ENCODE measurements at regions not wholly inside any gene's neighbourhood (a gene's known extent, or its start where the extent isn't known, plus 50 kb on each side); places are given as distances from the start of the nearest gene placed in this dataset.
A peak's percentile ranks its signal among the peaks of the same experiment; 100 is the strongest.
"Not testable (repeated sequence)": the region's sequence is repeated elsewhere in the genome, so short reads cannot be mapped to it uniquely, and the experiment has no call there.

DNA sequence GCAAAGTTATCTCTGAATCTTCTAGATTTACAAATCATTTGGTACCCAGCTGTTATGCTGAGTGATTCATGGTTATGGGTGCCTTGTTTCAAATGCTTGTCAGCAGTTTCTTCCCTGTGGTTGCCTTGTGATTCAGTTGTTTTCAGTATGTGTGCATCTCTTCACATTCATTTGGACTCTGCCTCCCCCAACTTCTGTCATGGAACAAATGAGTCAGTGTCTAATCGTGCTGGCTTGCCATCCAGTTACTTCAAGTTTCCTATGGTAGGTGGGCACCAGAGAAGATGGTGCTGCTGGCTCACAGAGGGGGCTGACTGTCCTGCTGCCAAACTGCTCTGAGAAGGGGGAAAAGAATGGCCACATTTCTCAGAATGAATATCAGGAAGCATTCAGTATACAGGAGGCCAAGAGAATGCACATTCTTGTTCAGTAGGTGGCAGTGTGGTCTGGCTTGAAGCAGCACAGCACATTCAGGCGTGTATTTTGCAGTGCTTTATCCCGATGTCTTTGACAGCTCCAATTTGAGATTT lies 260.9 kb downstream of the GLUD2 start:
- no peak for DNase-seq

DNA sequence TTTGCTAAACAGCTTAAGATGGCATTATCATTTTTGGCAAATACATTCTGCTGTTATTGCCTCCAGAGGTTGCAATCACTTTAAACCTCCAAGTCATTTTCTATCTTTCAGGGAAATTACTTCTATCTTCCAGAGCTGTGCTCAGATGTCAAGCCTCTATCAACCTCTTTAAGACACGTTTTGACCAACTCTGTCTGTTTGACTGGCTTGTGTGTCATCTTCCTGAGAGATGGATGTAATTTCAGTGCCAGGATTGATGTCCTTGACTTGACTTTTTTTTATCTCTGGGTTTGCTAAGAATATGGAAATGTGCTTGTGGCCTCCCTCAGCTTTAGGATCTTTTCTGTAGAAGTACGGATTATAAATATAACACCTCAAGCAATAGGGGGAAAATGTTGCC lies 263.4 kb downstream of the GLUD2 start:
- DNase-seq = no peak

- DNase-seq = no peak
Measured at GRCh38 chrX:121320441-121320840, 273.0 kb downstream of the GLUD2 start.

DNA sequence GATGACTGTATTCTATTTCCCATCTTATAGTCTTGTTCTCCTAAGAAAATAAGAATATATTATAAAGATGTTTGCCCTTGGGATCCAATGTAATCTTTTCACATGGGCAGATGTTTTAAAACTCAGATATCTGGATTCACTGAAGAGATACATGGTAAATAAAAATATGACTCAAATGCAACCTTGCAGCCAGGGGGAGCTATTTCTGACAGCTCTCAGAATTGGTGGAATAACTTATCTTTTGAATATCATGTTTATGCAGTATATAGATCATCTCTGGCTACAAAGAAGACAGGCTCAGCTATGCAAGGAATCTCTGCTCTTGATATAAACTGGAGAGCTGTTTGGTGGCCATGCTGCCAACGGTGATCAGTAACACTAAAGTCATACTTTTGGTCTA lies 274.7 kb downstream of the GLUD2 start:
- DNase-seq = no peak

GRCh38 chrX:121323337-121323736 lies 275.9 kb downstream of the GLUD2 start:
- no peak for DNase-seq

DNA sequence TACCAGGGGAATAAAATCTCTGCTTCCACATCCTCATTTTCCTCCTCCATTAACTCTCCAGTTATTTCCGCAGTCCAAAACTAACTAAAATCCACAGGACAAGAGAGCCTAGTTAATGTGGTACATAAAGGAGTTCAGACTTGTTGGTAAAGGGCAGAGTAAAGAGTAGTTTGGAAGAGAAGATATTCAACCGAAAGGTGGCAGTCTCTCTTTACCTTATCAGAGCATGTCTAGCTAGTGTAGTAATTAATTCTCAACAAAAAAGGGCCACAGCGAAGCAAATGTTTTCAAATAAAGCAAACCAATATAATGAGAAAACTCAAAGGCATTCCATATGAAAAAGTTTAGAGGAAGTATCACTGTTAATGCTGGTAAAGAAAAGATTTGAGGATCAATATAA lies 286.5 kb downstream of the GLUD2 start:
- no peak for DNase-seq

DNA sequence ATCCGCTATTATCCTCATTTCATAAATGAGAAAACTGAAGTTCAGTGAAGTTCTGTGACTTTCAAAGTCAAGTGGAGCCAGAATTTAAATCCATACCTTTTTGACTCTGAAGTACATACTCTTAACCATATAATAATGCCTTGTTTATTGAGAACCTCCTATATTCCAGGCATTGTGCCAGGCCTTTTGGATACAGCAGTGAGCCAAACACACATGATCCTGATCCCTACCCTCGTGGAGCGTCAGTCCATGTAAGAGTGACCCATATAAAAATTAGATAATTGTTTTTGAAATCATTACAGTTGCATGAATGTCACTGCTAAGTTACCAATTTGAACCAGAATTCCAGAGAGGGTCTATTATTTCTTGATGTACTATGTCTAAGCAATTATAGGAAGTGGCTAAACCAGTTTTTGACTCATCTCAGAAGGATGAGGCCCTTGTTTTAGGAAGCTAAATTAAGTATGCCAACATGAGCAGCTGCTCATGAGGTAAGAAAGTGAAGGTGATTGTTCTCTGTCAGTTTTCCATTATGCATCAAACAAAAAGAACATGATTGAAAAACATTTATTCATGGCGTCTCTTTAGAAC lies 289.5 kb downstream of the GLUD2 start:
- DNase-seq = peak; percentile 6

DNA sequence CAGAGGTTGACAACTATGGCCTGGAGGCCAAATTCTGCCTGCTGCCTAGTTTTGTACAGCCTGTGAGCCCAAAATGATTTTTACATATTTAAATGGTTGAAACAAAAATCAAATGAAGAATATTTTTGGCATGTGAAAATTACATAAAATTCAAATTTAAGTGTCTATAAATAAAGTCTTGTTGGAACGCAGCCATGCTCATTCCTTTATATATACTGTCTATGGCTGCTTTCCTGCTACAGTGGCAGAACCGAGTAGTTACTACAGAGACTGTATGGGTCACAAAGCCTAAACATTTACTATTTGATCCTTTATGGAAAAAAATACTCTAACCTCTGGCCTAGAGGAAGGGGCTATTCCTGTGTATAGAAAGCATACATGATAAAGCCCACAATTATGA lies 290.4 kb downstream of the GLUD2 start:
- DNase-seq = no peak

DNA sequence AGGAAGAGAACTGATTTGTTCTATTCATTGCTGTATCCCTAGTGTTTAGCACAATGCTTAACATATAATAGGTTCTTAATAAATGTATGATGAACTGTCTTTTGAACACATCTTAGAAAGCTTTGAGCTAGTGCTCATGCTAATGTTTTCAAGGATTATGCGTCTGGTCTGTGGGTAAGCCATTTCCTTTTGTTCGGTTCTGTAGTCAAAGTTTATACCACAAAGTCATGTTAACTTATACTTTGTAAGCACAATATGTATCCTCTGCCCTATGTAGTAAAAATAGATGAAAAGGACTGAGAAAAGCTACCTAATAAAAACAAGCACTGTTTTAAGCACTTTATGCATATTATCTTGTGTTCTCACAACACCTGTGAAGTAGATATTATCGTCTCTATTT lies 301.9 kb downstream of the GLUD2 start:
- no peak for DNase-seq

GRCh38 chrX:121356139-121356849 lies 308.9 kb downstream of the GLUD2 start:
- no peak for DNase-seq

- DNase-seq = no peak
Measured at GRCh38 chrX:121356850-121357171, 309.4 kb downstream of the GLUD2 start.

DNA sequence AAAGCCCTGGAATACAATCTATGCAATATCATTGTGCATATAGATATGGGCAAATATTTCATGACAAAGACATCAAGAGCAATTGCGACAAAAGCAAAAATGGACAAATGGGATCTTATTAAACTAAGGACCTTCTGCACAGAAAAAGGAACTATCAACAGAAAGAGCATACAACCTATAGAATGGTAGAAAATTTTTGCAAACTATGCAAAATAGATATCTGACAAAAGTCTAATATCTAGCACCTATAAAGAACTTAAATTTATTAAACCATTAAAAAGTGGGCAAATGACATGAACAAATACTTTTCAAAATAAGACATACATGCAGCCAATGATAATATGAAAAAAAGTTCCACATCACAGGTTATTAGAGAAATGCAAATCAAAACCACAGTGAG lies 312.9 kb downstream of the GLUD2 start:
- no peak for DNase-seq

DNA sequence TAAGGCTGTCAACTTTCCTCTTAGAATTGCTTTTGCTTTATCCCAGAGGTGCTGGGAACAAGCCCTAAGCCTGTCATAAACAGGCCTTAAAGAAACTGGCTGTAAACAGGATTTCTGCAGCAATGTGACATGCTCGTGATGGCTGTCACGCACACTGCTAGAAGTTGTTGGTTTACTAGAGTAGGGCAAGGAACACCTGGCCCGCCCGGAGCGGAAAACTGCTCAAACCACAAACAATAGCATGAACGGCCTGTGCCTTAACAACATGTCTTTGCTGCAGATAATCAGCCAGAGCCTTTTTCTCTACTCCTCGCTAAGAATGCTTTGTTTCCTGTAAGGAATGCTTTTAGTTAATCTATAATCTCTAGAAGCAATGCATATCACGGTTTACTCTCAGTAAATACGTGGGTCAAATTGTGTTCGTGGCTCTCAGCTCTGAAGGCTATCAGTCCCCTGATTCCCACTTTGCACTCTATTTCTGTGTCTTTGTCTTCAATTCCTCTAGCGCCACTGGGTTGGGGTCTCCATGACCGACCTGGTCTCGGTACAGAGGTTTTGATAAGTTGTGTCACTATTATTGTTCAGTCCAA lies 318.3 kb downstream of the GLUD2 start:
- DNase-seq = no peak

- DNase-seq = no peak
Measured at GRCh38 chrX:121374471-121374870, 327.1 kb downstream of the GLUD2 start.

DNA sequence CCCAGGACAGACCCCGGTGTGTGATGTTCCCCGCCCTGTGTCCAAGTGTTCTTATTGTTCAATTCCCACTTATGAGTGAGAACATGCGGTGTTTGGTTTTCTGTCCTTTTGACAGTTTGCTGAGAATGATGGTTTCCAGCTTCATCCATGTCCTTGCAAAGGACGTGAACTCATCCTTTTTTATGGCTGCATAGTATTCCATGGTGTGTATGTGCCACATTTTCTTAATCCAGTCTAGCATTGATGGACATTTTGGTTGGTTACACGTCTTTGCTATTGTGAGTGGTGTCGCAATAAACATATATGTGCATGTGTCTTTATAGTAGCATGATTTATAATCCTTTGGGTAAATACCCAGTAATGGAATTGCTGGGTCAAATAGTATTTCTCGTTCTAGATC lies 334.5 kb downstream of the GLUD2 start:
- not testable (repeated sequence) for DNase-seq

GRCh38 chrX:121389976-121390714 lies 342.7 kb downstream of the GLUD2 start:
- no peak for DNase-seq

DNA sequence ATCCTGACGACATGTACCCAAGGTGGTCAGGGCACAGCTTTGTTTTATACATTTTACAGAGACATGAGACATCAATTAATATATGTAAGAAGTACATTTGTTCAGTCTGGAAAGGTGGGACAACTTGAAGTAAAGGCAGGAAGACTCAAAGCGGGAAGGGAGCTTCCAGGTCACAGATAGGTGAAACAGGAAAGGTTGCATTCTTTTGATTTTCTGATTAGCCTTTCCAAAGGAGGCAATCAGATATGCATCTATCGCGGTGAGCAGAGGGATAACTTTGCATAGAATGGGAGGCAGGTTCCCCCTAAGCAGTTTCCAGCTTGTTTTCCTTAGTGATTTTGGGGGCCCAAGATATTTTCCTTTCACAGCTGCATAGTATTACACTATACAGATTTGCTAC lies 358.4 kb downstream of the GLUD2 start:
- no peak for DNase-seq

DNA sequence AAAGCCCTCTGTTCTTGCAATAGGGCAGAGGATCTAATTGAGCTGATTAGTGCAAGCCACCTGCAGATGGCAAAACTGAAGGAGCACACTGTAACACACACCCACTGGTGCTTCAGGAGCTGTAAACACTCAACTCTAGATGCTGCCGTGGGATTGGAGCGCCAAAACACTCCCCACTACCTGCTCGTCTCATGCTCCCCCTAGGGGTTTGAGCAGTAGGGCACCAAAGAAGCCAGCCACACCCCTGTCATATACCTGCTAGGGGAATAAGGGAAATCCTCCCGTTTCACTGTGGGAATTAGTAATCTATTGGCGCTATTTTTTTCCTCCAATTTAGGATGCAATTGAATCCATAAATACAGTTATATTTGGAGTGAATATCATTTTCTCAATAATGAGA lies 360.2 kb downstream of the GLUD2 start:
- no peak for DNase-seq

DNA sequence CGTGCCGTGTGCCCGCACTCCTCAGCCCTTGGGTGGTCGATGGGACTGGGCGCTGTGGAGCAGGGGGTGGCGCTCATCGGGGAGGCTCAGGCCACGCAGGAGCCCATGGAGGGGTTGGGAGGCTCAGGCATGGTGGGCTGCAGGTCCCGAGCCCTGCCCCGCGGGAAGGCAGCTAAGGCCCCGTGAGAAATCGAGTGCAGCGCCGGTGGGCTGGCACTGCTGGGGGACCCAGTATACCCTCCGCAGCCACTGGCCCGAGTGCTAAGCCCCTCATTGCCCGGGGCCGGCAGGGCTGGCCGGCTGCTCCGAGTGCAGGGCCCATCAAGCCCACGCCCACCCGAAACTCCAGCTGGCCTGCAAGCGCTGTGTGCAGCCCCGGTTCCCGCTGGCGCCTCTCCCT lies 384.1 kb downstream of the GLUD2 start:
- DNase-seq = not testable (repeated sequence)

DNA sequence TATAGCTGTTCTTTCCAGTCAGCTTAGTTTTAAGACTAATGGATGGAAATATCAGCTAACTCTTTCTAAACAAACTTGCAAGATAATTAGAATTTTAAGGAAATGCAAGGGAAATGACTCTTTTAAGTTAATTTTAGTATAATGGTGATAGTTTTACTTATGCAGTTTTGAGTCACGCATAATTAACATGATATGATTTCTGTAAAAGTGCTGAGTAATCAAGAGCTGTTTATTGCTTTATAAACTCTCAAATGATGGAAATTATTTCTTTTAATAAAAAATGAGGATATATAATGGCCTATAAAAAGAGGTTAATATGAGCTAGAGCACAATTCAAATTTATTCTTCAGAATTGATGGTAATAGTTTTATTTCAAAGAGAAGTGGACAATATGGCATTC lies 385.9 kb downstream of the GLUD2 start:
- no peak for DNase-seq

- DNase-seq = not testable (repeated sequence)
Measured at GRCh38 chrX:121437666-121438065, 390.3 kb downstream of the GLUD2 start.

DNA sequence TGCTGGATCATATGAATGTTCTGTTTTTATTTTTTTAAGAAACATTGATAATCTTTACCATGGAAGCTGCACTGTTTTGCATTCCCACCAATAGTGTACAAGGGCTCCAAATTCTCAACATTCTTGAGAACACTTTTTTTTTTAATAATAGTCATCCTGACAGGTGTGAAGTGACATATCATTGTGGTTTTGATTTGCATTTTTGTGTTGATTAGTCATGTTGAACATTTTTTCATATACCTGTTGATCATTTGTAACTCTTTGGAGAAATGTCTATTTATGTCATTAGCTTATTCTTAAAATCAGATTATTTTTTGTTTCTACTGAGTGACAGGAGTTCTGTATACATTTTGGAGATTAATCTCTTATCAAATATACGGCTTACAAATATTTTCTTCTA lies 408.5 kb downstream of the GLUD2 start:
- DNase-seq = no peak

DNA sequence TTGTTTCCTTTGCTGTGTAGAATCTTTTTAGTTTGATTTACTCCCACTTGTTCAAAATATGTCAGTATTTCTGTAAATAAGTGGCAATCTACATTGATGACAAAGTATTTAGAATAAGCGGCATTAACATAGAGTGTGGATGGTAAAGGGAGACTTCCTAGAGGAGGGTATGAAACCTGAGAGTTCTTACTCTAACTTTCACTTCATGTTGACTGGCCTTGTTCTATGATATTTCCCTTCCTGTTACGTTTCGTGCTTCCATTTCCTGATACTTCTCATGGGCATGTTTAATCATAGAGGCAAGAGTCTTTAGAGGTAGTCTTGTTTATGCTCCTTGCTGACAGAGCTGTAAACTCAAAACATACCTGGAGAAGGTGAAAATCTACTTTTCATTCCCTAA lies 408.9 kb downstream of the GLUD2 start:
- DNase-seq = no peak

GRCh38 chrX:121457096-121457495 lies 409.7 kb downstream of the GLUD2 start:
- DNase-seq = no peak

All from COR-L47 (cell line).